ENCODE measurements at regions not wholly inside any gene's neighbourhood (a gene's known extent, or its start where the extent isn't known, plus 50 kb on each side); places are given as distances from the start of the nearest gene placed in this dataset.
"Not testable (repeated sequence)": the region's sequence is repeated elsewhere in the genome, so short reads cannot be mapped to it uniquely, and the experiment has no call there.

DNA sequence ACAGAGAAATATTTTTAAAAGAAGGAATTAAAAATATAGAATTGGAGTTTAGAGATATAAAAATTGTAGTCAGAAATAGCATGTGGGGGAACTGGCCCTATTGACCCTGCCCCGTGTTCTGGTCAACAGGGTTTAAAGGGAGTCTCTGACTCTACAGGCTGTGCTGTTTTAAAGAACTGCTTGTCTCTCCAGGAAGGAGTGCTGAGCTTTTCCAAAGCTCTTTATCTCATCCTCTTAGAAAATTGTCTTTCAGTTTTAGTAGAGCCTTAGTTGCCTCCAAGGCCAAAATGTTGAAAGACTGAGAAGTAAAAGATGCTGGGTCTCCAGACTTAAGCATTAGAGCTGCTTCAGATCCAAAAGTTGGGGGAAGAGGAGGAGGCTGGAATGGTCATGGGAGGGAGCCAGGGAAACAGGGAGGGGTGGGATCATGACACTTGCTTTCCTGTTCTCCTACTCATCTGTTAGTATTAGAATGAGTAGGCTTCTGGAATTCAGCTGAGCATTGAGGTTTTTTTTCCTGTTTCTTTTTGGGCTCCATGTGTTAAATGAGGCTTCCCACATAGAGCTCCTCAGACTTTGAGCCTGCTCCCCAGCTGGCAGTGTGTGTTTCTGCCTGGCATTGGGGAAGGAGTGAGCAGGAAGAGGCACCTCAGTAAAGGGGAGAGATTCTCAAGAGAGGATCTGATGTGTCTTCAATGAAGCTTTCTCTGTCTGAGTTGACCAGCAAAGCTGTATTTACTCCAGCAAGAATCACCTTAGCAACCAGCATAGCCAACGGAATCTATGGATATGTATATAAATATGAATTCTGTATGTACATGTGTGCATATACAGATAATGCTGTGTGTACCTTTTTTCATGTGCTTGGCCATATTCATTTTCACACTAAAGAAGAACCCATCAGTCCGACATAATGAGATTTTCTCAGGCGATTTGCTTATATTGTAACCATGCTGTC lies 186.8 kb upstream of the FBXO11 start:
- no peak for DNase-seq (ENCODE audit: extremely low read depth, insufficient read length)
- Histone ChIP-seq H3K36me3 (ENCODE audit: control insufficient read depth, insufficient read depth, low read length) (no peaks in the 10 kb centered on the region), H3K27me3 (replicated peaks; ENCODE audit: control insufficient read depth, insufficient read depth, low read length) (no peaks in the 10 kb centered on the region), H3K4me3 (replicated peaks; ENCODE audit: low read depth, low read length) (no peak overlapping the region)
- TF ChIP-seq, protein P1, sequence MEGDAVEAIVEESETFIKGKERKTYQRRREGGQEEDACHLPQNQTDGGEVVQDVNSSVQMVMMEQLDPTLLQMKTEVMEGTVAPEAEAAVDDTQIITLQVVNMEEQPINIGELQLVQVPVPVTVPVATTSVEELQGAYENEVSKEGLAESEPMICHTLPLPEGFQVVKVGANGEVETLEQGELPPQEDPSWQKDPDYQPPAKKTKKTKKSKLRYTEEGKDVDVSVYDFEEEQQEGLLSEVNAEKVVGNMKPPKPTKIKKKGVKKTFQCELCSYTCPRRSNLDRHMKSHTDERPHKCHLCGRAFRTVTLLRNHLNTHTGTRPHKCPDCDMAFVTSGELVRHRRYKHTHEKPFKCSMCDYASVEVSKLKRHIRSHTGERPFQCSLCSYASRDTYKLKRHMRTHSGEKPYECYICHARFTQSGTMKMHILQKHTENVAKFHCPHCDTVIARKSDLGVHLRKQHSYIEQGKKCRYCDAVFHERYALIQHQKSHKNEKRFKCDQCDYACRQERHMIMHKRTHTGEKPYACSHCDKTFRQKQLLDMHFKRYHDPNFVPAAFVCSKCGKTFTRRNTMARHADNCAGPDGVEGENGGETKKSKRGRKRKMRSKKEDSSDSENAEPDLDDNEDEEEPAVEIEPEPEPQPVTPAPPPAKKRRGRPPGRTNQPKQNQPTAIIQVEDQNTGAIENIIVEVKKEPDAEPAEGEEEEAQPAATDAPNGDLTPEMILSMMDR (IDR thresholded peaks at IDR 0.05; ENCODE audit: insufficient read depth, low read length, poor library complexity, severe bottlenecking), result no peak

DNA sequence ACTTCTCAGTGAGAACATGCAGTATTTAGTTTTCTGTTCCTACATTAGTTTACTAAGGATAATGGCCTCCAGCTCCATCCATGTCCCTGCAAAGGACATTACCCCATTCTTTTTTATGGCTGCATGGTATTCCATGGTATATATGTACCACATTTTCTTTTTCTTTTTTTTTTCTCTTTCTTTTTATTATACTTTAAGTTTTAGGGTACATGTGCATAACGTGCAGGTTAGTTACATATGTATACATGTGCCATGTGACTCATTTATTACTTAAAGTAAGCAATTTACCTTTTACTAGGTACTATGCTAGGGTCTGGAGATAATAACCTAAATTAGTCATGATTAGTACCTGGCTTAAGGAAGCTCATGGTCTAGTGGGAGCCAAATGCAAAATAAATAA lies 190.5 kb upstream of the FBXO11 start:
- not testable (repeated sequence) for H3K36me3 ChIP-seq (ENCODE audit: control insufficient read depth, insufficient read depth, low read length); DNase-seq (ENCODE audit: extremely low read depth, insufficient read length); H3K27me3 ChIP-seq (replicated peaks; ENCODE audit: control insufficient read depth, insufficient read depth, low read length); H3K4me3 ChIP-seq (replicated peaks; ENCODE audit: low read depth, low read length)

DNA sequence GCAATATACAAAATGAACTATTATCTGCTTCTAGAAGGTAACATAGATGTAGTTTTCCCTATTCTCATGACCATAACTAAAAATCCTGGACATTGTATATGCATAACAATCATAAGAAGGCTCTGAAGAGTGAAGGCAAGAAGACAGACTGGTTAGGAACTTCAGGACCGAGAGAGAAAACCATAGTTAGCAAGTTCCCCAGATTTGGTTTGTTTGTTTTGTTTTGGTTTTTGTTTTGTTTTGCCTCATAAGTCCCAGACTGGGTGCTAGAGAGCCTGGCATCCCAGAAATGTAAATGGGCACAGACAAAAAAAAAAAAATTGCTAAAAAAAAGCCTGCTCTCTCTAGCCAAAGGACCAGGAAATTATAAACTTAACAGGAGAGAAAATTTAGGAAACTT lies 192.2 kb upstream of the FBXO11 start:
- Histone ChIP-seq H3K36me3 (ENCODE audit: control insufficient read depth, insufficient read depth, low read length) (no peaks in the 10 kb centered on the region), H3K27me3 (replicated peaks; ENCODE audit: control insufficient read depth, insufficient read depth, low read length) (no peaks in the 10 kb centered on the region), H3K4me3 (replicated peaks; ENCODE audit: low read depth, low read length) (no peak overlapping the region)
- TF ChIP-seq, protein P1 (IDR thresholded peaks at IDR 0.05; ENCODE audit: insufficient read depth, low read length, poor library complexity, severe bottlenecking), result no peak
- DNase-seq (ENCODE audit: extremely low read depth, insufficient read length), result no peak

DNA sequence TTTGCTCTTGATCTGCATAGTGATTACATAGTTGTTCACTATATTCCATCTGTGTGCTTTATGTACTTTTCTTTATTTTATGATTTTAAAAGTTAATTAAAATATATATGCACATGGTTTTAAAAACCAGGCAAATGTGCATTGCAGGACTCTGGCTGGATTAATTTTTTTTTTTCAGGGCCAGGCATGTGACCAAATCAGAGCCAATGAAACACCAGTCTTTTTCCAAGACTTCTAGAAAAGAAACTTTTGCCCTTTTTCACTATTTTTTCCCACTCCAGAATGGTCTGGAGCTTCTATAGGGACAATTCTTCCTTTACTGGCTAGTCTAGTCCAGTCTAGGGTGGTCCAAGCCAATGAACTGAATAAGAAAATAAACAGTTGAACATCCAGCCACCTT lies 198.1 kb upstream of the FBXO11 start:
- TF ChIP-seq, protein P1 (IDR thresholded peaks at IDR 0.05; ENCODE audit: insufficient read depth, low read length, poor library complexity, severe bottlenecking), result no peak
- no peak for DNase-seq (ENCODE audit: extremely low read depth, insufficient read length)
- Histone ChIP-seq H3K36me3 (ENCODE audit: control insufficient read depth, insufficient read depth, low read length) (no peaks in the 10 kb centered on the region), H3K27me3 (replicated peaks; ENCODE audit: control insufficient read depth, insufficient read depth, low read length) (no peaks in the 10 kb centered on the region), H3K4me3 (replicated peaks; ENCODE audit: low read depth, low read length) (no peak overlapping the region)

DNA sequence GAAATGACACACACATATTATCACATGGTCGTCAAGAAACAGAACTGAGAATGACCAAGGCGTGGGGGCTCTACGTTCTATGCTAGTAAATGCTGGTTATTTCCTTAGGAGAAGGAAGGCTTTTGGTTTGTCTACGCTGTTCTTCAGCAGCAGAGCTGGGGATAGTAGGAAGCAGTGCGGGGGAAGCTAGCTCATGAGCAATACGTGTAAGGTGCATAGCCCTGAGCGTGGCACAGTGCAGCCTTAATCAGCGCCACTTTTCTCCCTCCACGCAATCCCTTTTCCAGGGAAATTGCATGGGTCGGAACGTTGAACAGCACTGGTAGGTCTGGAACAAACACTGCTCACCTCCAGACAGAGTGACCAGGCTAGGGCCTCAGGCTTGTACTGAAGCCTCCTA lies 199.6 kb upstream of the FBXO11 start:
- DNase-seq (ENCODE audit: extremely low read depth, insufficient read length), result no peak
- TF ChIP-seq, protein P1 (IDR thresholded peaks at IDR 0.05; ENCODE audit: insufficient read depth, low read length, poor library complexity, severe bottlenecking), result no peak
- no peaks in the 10 kb centered on the region for H3K27me3 ChIP-seq (replicated peaks; ENCODE audit: control insufficient read depth, insufficient read depth, low read length)
- no peak overlapping the region for H3K4me3 ChIP-seq (replicated peaks; ENCODE audit: low read depth, low read length)
- no peaks in the 10 kb centered on the region for H3K36me3 ChIP-seq (ENCODE audit: control insufficient read depth, insufficient read depth, low read length)

DNA sequence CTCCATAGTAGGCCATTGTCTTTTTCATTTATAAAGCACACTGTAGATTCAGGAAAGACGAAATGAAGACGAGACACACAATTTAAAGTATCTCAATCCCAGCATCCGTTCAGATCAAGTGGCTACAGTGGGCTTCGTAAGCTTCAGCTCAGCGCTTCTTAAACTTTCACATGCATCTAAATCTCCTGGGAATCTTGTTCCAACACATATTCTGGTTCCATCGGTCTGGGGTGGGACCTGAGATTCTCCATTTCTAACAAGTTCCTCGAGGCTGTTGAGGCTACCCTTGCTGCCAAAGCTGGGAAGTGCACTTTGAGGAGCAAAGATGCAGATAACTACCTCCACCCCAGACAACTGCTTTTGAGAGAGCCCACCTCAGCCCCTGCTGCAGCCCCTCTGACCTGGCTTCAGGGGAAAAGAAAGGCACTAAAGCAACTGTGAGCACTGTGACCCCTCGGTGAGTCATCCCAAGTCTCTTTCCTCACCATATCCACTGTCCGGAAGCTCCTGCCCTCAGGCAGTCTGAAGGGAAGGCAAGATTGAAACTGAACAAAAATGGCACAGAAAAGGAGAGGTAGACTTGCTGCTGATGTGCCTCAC lies 201.1 kb upstream of the FBXO11 start:
- H3K27me3 ChIP-seq (replicated peaks; ENCODE audit: control insufficient read depth, insufficient read depth, low read length), result no peaks in the 10 kb centered on the region
- TF ChIP-seq, protein P1 (IDR thresholded peaks at IDR 0.05; ENCODE audit: insufficient read depth, low read length, poor library complexity, severe bottlenecking), result no peak
- no peak for DNase-seq (ENCODE audit: extremely low read depth, insufficient read length)
- no peak overlapping the region for H3K4me3 ChIP-seq (replicated peaks; ENCODE audit: low read depth, low read length)
- no peaks in the 10 kb centered on the region for H3K36me3 ChIP-seq (ENCODE audit: control insufficient read depth, insufficient read depth, low read length)
